Liver (tissue), 3 donors: ENCODE measurements at regions not wholly inside any gene's neighbourhood (a gene's known extent, or its start where the extent isn't known, plus 50 kb on each side); places are given as distances from the start of the nearest gene placed in this dataset.

Source experiments
- GABPA ChIP-seq, 2 donors: IDR thresholded peaks in 1 of 2; conservative IDR thresholded peaks in 1 of 2; 2 replicates each; pipeline ENCODE4 v1.6.1; 2016; ENCODE audit warnings: antibody characterized with exemption in 2 of 2, mild to moderate bottlenecking in 1 of 2, moderate library complexity in 1 of 2
- NR2F2 ChIP-seq: IDR thresholded peaks from 2 replicates; pipeline ENCODE4 v1.6.1; 2016; ENCODE audit warnings: antibody characterized with exemption
- RAD21 ChIP-seq, 2 donors: IDR thresholded peaks; 2 replicates each; pipeline ENCODE4 v1.6.1; 2016; ENCODE audit warnings: antibody characterized with exemption in 2 of 2, mild to moderate bottlenecking in 2 of 2
- RXRA ChIP-seq, 2 donors: IDR thresholded peaks; 2 replicates each; pipeline ENCODE4 v1.6.1; 2017 to 2018; ENCODE audit warnings: antibody characterized with exemption in 2 of 2, mild to moderate bottlenecking in 1 of 2
- TF ChIP-seq, protein P1 (sequence below): fragments of 150-350 bp; IDR thresholded peaks from 2 replicates; pipeline ENCODE4 v1.5.1; 2017; ENCODE audit warnings: improper control_type of control experiment, low read depth, low read length; ENCODE audit not compliant: missing input control
- TF ChIP-seq, protein P2 (sequence below): IDR thresholded peaks from 2 replicates; pipeline ENCODE4 v1.6.1; 2016; ENCODE audit warnings: antibody characterized with exemption, mild to moderate bottlenecking
- TF ChIP-seq, protein P3 (sequence below): IDR thresholded peaks from 2 replicates; pipeline ENCODE4 v1.6.1; 2016; ENCODE audit warnings: antibody characterized with exemption
- TF ChIP-seq, protein P4 (sequence below): IDR thresholded peaks from 2 replicates; pipeline ENCODE4 v1.6.1; 2016; ENCODE audit warnings: antibody characterized with exemption
- donor health status: healthy.
- donor health status: healthy.

DNA sequence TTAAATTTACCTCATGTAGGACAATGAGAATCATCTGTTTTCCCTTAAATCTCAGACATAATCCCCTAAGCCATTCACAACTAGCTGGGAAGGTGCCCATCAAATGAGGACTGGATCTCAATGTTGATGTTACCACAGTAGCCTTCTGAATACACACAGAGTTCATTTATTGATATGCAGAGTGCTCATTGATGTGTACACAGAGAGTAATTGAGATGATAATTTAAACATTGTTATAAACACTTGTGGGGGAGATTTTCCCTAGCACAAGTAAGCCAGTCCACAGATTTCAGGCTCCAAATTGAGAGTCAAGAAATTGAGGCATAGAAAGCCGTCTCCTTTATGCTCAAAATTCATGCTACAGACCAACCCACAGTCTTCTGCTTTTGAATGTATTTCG is 273.4 kb upstream of the TRPC5 start:
- TF ChIP-seq GABPA (IDR thresholded peaks at IDR 0.05 in 1 of 2, conservative IDR thresholded peaks at IDR 0.05 in 1 of 2) (no peak), RAD21 (IDR thresholded peaks at IDR 0.05) (no peak), NR2F2 (no peak), RXRA (IDR thresholded peaks at IDR 0.05) (no peak)
- TF ChIP-seq, protein P1, sequence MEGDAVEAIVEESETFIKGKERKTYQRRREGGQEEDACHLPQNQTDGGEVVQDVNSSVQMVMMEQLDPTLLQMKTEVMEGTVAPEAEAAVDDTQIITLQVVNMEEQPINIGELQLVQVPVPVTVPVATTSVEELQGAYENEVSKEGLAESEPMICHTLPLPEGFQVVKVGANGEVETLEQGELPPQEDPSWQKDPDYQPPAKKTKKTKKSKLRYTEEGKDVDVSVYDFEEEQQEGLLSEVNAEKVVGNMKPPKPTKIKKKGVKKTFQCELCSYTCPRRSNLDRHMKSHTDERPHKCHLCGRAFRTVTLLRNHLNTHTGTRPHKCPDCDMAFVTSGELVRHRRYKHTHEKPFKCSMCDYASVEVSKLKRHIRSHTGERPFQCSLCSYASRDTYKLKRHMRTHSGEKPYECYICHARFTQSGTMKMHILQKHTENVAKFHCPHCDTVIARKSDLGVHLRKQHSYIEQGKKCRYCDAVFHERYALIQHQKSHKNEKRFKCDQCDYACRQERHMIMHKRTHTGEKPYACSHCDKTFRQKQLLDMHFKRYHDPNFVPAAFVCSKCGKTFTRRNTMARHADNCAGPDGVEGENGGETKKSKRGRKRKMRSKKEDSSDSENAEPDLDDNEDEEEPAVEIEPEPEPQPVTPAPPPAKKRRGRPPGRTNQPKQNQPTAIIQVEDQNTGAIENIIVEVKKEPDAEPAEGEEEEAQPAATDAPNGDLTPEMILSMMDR, result no peak
- TF ChIP-seq, protein P2, sequence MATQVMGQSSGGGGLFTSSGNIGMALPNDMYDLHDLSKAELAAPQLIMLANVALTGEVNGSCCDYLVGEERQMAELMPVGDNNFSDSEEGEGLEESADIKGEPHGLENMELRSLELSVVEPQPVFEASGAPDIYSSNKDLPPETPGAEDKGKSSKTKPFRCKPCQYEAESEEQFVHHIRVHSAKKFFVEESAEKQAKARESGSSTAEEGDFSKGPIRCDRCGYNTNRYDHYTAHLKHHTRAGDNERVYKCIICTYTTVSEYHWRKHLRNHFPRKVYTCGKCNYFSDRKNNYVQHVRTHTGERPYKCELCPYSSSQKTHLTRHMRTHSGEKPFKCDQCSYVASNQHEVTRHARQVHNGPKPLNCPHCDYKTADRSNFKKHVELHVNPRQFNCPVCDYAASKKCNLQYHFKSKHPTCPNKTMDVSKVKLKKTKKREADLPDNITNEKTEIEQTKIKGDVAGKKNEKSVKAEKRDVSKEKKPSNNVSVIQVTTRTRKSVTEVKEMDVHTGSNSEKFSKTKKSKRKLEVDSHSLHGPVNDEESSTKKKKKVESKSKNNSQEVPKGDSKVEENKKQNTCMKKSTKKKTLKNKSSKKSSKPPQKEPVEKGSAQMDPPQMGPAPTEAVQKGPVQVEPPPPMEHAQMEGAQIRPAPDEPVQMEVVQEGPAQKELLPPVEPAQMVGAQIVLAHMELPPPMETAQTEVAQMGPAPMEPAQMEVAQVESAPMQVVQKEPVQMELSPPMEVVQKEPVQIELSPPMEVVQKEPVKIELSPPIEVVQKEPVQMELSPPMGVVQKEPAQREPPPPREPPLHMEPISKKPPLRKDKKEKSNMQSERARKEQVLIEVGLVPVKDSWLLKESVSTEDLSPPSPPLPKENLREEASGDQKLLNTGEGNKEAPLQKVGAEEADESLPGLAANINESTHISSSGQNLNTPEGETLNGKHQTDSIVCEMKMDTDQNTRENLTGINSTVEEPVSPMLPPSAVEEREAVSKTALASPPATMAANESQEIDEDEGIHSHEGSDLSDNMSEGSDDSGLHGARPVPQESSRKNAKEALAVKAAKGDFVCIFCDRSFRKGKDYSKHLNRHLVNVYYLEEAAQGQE, result no peak
- TF ChIP-seq, protein P3, sequence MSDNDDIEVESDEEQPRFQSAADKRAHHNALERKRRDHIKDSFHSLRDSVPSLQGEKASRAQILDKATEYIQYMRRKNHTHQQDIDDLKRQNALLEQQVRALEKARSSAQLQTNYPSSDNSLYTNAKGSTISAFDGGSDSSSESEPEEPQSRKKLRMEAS, result no peak
- TF ChIP-seq, protein P4, sequence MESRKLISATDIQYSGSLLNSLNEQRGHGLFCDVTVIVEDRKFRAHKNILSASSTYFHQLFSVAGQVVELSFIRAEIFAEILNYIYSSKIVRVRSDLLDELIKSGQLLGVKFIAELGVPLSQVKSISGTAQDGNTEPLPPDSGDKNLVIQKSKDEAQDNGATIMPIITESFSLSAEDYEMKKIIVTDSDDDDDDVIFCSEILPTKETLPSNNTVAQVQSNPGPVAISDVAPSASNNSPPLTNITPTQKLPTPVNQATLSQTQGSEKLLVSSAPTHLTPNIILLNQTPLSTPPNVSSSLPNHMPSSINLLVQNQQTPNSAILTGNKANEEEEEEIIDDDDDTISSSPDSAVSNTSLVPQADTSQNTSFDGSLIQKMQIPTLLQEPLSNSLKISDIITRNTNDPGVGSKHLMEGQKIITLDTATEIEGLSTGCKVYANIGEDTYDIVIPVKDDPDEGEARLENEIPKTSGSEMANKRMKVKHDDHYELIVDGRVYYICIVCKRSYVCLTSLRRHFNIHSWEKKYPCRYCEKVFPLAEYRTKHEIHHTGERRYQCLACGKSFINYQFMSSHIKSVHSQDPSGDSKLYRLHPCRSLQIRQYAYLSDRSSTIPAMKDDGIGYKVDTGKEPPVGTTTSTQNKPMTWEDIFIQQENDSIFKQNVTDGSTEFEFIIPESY, result no peak
